ENCODE measurements at regions not wholly inside any gene's neighbourhood (a gene's known extent, or its start where the extent isn't known, plus 50 kb on each side); places are given as distances from the start of the nearest gene placed in this dataset.

- Histone ChIP-seq H3K14ac (ENCODE audit: insufficient read length) (no peak overlapping the region), H3K18ac (ENCODE audit: extremely low read depth, low read length) (no peak overlapping the region), H4K91ac (replicated peaks; ENCODE audit: insufficient read length, low read length) (no peak overlapping the region), H2BK120ac (replicated peaks; ENCODE audit: low read depth, low read length) (no peak overlapping the region), H4K5ac (ENCODE audit: insufficient read length, low read depth, low read length) (no peak overlapping the region), H3K56ac (replicated peaks; ENCODE audit: insufficient read length, low read depth, low read length) (no peak overlapping the region), H2BK12ac (ENCODE audit: low read depth, low read length) (peak overlapping the region; percentile 99), H3K4me1 (replicated peaks in 1 of 4; ENCODE audit: control insufficient read depth in 3 of 4, insufficient read depth in 4 of 4, low read length in 3 of 4) (peaks cover 0 to 24% (median 15%) of the 10 kb centered on the region in 4 experiments; a peak in 6 of 7 replicates), H4K8ac (ENCODE audit: extremely low read depth, insufficient read depth, low read length) (no peak overlapping the region), H3K23ac (ENCODE audit: insufficient read length) (no peak overlapping the region), H2BK5ac (ENCODE audit: low read depth, low read length) (peak overlapping the region; percentile 95; the same call in 1 of the 2 replicates), H2AFZ (ENCODE audit: low read length) (no peak overlapping the region), H2BK20ac (ENCODE audit: low read length) (peak overlapping the region; percentile 95; the same call in 1 of the 2 replicates), H3K23me2 (ENCODE audit: low read depth, low read length) (peaks cover 11% of the 10 kb centered on the region), H3K4me2 (ENCODE audit: insufficient read depth in 1 of 2, low read depth in 2 of 2, low read length in 2 of 2) (peak overlapping the region; percentile 77 to 79), H3K79me2 (ENCODE audit: control insufficient read depth in 1 of 2, insufficient read depth in 2 of 2, low read length in 2 of 2) (no peaks in the 10 kb centered on the region), H3K27me3 (replicated peaks in 1 of 4; ENCODE audit: control insufficient read depth in 3 of 4, extremely low read depth in 1 of 4, insufficient read depth in 3 of 4, low read length in 3 of 4) (peaks cover 0 to 9% (median 6%) of the 10 kb centered on the region in 4 experiments; a peak in 3 of 7 replicates), H3K4me3 (ENCODE audit: extremely low read depth in 1 of 4, insufficient read depth in 2 of 4, low read depth in 3 of 4, low read length in 4 of 4) (peak overlapping the region in 2 of 4 experiments; percentile 50 to 58; a peak in 4 of 8 replicates), H3K9me3 (ENCODE audit: insufficient read depth in 2 of 2, low read depth in 1 of 2, low read length in 1 of 2) (peaks cover 0 to 4% of the 10 kb centered on the region in 2 experiments; a peak in 1 of 4 replicates), H3K4ac (replicated peaks; ENCODE audit: insufficient read length, low read depth, low read length) (no peak overlapping the region), H3K79me1 (ENCODE audit: low read depth, low read length) (no peaks in the 10 kb centered on the region), H2AK5ac (ENCODE audit: low read depth, low read length) (peak overlapping the region; percentile 96), H2BK15ac (ENCODE audit: low read length) (peak overlapping the region; percentile 92; the same call in 1 of the 2 replicates), H3K36me3 (ENCODE audit: control insufficient read depth in 2 of 4, insufficient read depth in 4 of 4, low read length in 3 of 4) (no peaks in the 10 kb centered on the region), H3K27ac (ENCODE audit: low read depth, low read length) (no peak overlapping the region), H3K9ac (replicated peaks in 1 of 4; ENCODE audit: extremely low read depth in 1 of 4, low read depth in 3 of 4, low read length in 3 of 4) (no peak overlapping the region; a peak in 1 of 7 replicates), H4K20me1 (replicated peaks in 1 of 2; ENCODE audit: control insufficient read depth in 1 of 2, insufficient read depth in 2 of 2, low read length in 2 of 2) (no peaks in the 10 kb centered on the region)
- no peak for FAIRE-seq
- 66% methylated on average over 12 of the region's 15 CpGs; no CpG with 5 or more reads in 1 of the 2 experiments for WGBS, 2 experiments (ENCODE audit: extremely low coverage in 1 of 2, insufficient coverage in 1 of 2, insufficient read length in 1 of 2, insufficient replicate concordance in 2 of 2, low coverage in 1 of 2, low lambda C conversion rate in 2 of 2, missing lambda C conversion rate in 1 of 2)
- CTCF ChIA-PET (ENCODE audit: partially characterized antibody): interaction anchor here (0.6 to 2.1 kb wide), 15 partner anchors 14 to 350 kb away, joined by 3 to 11 read pairs (median 3); partner anchors contain the start of gene CFAP100
- DNase-seq (ENCODE audit: low read depth in 1 of 2, low spot score in 2 of 2): peak in 1 of 2 experiments; percentile 68
- TF ChIP-seq TBP (IDR thresholded peaks at IDR 0.05; ENCODE audit: low read depth, low read length) (no peak), SP4 (IDR thresholded peaks at IDR 0.05; ENCODE audit: low read length) (no peak), KDM4A (IDR thresholded peaks at IDR 0.05; ENCODE audit: low read depth, low read length, severe bottlenecking) (no peak)
- POLR2A ChIA-PET (ENCODE audit: partially characterized antibody): interaction anchor here (0.7 to 3.9 kb wide), 7 partner anchors 22 to 132 kb away, joined by 3 to 19 read pairs (median 4); partner anchors contain the start of gene KLF15
Observed at GRCh38 chr3:126266291-126266840, 86.0 kb upstream of the ALDH1L1 start.
